ENCODE measurements at regions not wholly inside any gene's neighbourhood (a gene's known extent, or its start where the extent isn't known, plus 50 kb on each side); places are given as distances from the start of the nearest gene placed in this dataset.

- no peak for TF ChIP-seq CTCF (IDR thresholded peaks at IDR 0.05; ENCODE audit: insufficient read depth, low read length, poor library complexity, severe bottlenecking)
- TF ChIP-seq EZH2phosphoT487 (conservative IDR thresholded peaks at IDR 0.05; ENCODE audit: low read length) = no peak
These were observed 467.7 kb upstream of the MEF2C start for GRCh38 chr5:89350684-89351083.

Measured in SU-DHL-6 (cell line).